Adrenal gland (tissue), 5 donors: ENCODE measurements at regions not wholly inside any gene's neighbourhood (a gene's known extent, or its start where the extent isn't known, plus 50 kb on each side); places are given as distances from the start of the nearest gene placed in this dataset.

Experiments used
- CTCF ChIP-seq, 6 experiments: fragments of 450-650 bp in 4 of 6; fragments of 200-600 bp in 2 of 6; sonication (generic) in 1 of 6; IDR thresholded peaks; 1 replicate in 5 of 6; 2 replicates in 1 of 6; pipeline versions ENCODE4 v1.5.1 to v1.8.0; 2016 to 2021; ENCODE audit warnings: antibody characterized with exemption in 6 of 6, mild to moderate bottlenecking in 2 of 6, moderate library complexity in 1 of 6
- POLR2A ChIP-seq, 2 donors: fragments of 450-650 bp; IDR thresholded peaks; one replicate each; pipeline ENCODE4 v1.6.1; 2017; ENCODE audit warnings: antibody characterized with exemption in 2 of 2, mild to moderate bottlenecking in 2 of 2, moderate library complexity in 1 of 2
- donor health status: DM: no; HTN: no; CAD: no.

- no peak for TF ChIP-seq CTCF (IDR thresholded peaks at IDR 0.05)
- no peak for TF ChIP-seq POLR2A (IDR thresholded peaks at IDR 0.05)
Observed at GRCh38 chr4:155611501-155611900, 55.1 kb upstream of the GUCY1A1 start.
